MCF 10A (cell line): ENCODE measurements at regions not wholly inside any gene's neighbourhood (a gene's known extent, or its start where the extent isn't known, plus 50 kb on each side); places are given as distances from the start of the nearest gene placed in this dataset.

Experiments
- BruUV-seq: library from RNA; stranded (reverse); fragments of 400-500 nt; replicated peaks from 2 replicates; lab custom pipeline; 2021; lab: Mats Ljungman, UMichigan
- CTCF ChIA-PET: fragments of 300-600 bp; sonication (Branson Sonifier 250); formaldehyde crosslinking; extraction: SDS; loops from one replicate; lab custom pipeline; 2021; ENCODE audit warnings: antibody characterized with exemption, inconsistent platforms; lab: Yijun Ruan, JAX
- POLR2A ChIA-PET: fragments of 300-600, 350-650 bp; sonication (Branson Sonifier 250); formaldehyde crosslinking; extraction: SDS; loops from one replicate; lab custom pipeline; 2020; ENCODE audit warnings: antibody characterized with exemption, inconsistent platforms; lab: Yijun Ruan, JAX
- DNase-seq: peaks from one replicate; pipeline ENCODE4 v3.0.0-alpha.2; 2018; ENCODE audit not compliant: unreplicated experiment
- H3K27ac Mint-ChIP-seq: one replicate; pipeline ENCODE4 v1.8.0; 2022; ENCODE audit warnings: mild to moderate bottlenecking, low read depth, mixed read lengths; ENCODE audit not compliant: unreplicated experiment
- H3K27me3 Mint-ChIP-seq: one replicate; pipeline ENCODE4 v1.8.0; 2022; ENCODE audit warnings: mixed read lengths; ENCODE audit not compliant: insufficient read depth, unreplicated experiment
- H3K36me3 Mint-ChIP-seq: one replicate; pipeline ENCODE4 v1.8.0; 2022; ENCODE audit warnings: mild to moderate bottlenecking, moderate library complexity, mixed read lengths; ENCODE audit not compliant: insufficient read depth, unreplicated experiment
- H3K4me1 Mint-ChIP-seq: one replicate; pipeline ENCODE4 v1.8.0; 2022; ENCODE audit warnings: mixed read lengths; ENCODE audit not compliant: insufficient read depth, unreplicated experiment
- H3K4me3 Mint-ChIP-seq: one replicate; pipeline ENCODE4 v1.8.0; 2022; ENCODE audit warnings: mild to moderate bottlenecking, moderate library complexity, mixed read lengths; ENCODE audit not compliant: unreplicated experiment
- H3K9me3 Mint-ChIP-seq: one replicate; pipeline ENCODE4 v1.8.0; 2022; ENCODE audit warnings: mixed read lengths; ENCODE audit not compliant: unreplicated experiment
- intact Hi-C: fragments of 100-400 bp; cut with micrococcal nuclease; formaldehyde crosslinking; loops from 2 replicates; pipeline ENCODE4 v1.14.1; 2022
- TF ChIP-seq, protein P1 (sequence below): fragments of 200-600 bp; IDR thresholded peaks from one replicate; pipeline ENCODE4 v1.8.0; 2022; ENCODE audit warnings: antibody characterized with exemption, mild to moderate bottlenecking; ENCODE audit not compliant: unreplicated experiment

DNA sequence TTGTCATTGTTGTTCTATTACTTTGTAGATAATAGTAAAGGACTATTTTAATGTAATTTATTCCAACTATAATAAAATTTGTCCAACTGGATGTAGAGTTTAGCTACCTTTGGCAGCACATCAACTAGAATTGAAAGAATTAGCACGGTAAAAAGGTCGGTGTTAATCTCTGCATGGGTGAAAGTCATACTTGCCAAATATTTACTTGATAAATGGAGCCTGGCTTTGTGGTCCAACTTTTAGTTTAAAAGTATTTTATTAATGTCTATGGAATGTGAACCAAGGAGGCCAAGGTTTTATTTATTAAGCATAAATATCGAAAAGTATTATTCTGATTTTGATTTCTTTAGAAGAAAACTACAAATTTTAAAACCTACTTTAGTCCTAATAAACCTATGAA lies 1389.0 kb downstream of the PCDH9 start:
- Mint-ChIP-seq H3K27me3 (no peaks in the 10 kb centered on the region), H3K36me3 (no peaks in the 10 kb centered on the region), H3K9me3 (no peaks in the 10 kb centered on the region), H3K27ac (no peak overlapping the region), H3K4me1 (peaks cover under 1% of the 10 kb centered on the region), H3K4me3 (no peak overlapping the region)
- ChIA-PET CTCF (no interaction called here), POLR2A (no interaction called here)
- TF ChIP-seq, protein P1, sequence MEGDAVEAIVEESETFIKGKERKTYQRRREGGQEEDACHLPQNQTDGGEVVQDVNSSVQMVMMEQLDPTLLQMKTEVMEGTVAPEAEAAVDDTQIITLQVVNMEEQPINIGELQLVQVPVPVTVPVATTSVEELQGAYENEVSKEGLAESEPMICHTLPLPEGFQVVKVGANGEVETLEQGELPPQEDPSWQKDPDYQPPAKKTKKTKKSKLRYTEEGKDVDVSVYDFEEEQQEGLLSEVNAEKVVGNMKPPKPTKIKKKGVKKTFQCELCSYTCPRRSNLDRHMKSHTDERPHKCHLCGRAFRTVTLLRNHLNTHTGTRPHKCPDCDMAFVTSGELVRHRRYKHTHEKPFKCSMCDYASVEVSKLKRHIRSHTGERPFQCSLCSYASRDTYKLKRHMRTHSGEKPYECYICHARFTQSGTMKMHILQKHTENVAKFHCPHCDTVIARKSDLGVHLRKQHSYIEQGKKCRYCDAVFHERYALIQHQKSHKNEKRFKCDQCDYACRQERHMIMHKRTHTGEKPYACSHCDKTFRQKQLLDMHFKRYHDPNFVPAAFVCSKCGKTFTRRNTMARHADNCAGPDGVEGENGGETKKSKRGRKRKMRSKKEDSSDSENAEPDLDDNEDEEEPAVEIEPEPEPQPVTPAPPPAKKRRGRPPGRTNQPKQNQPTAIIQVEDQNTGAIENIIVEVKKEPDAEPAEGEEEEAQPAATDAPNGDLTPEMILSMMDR: no peak
- intact Hi-C loops: no loop called here
- BruUV-seq: no TSS peak
- DNase-seq: no peak

DNA sequence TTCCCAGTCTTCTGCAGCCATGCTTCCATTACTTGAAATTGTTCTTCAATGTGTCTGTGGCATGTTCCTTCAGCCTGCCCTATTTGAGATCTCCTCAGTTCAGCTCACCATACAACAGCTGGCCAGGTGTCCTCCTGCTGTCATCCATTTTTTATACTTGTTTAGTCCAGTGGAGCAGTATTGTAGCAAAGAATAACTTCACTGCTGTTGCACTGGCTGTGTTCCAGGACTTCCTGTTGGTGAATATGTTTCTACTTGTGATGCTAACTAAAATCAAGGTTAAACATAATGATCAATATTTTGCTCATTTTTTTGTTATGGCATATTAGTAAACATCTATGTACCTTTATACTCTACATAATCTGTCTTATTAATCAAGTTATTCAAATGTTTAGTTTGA lies 1394.1 kb downstream of the PCDH9 start:
- Mint-ChIP-seq H3K27me3 (no peaks in the 10 kb centered on the region), H3K36me3 (no peaks in the 10 kb centered on the region), H3K4me1 (peaks cover 5% of the 10 kb centered on the region), H3K27ac (no peak overlapping the region), H3K9me3 (no peaks in the 10 kb centered on the region), H3K4me3 (no peak overlapping the region)
- no peak for DNase-seq
- TF ChIP-seq, protein P1: no peak
- no TSS peak for BruUV-seq
- CTCF ChIA-PET: interaction anchor here (0.5 kb wide), 1 partner anchor 31 kb away, joined by 3 read pairs; no protein-coding TSS in a partner anchor
- intact Hi-C loops: no loop called here
- POLR2A ChIA-PET: no interaction called here

DNA sequence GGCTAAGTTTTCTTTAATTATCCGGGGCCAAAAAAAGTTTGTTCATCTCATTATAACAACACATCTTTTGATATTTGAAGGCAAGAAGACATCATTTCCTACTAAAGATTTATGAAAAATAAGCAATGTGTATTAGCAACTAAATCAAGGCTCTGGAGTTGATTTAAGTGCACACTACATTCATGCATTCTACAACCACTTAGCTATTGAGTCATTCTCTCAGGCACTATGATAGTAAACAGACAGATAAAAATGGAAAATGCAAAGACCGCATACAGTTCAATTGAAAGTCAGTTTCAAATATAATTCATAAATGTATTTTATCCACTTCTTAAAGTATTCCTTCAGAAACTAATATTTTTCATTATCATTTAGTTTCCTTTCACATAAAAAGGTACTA lies 1395.2 kb downstream of the PCDH9 start:
- no peak overlapping the region for H3K4me3 Mint-ChIP-seq
- TF ChIP-seq, protein P1: no peak
- no peak overlapping the region for H3K27ac Mint-ChIP-seq
- intact Hi-C loops: no loop called here
- CTCF ChIA-PET: no interaction called here
- H3K27me3 Mint-ChIP-seq: no peaks in the 10 kb centered on the region
- BruUV-seq: no TSS peak
- no peaks in the 10 kb centered on the region for H3K9me3 Mint-ChIP-seq
- POLR2A ChIA-PET: interaction anchor here (0.6 kb wide), 1 partner anchor 358 kb away, joined by 3 read pairs; no protein-coding TSS in a partner anchor
- DNase-seq: no peak
- peaks cover 5% of the 10 kb centered on the region for H3K4me1 Mint-ChIP-seq
- H3K36me3 Mint-ChIP-seq: no peaks in the 10 kb centered on the region

DNA sequence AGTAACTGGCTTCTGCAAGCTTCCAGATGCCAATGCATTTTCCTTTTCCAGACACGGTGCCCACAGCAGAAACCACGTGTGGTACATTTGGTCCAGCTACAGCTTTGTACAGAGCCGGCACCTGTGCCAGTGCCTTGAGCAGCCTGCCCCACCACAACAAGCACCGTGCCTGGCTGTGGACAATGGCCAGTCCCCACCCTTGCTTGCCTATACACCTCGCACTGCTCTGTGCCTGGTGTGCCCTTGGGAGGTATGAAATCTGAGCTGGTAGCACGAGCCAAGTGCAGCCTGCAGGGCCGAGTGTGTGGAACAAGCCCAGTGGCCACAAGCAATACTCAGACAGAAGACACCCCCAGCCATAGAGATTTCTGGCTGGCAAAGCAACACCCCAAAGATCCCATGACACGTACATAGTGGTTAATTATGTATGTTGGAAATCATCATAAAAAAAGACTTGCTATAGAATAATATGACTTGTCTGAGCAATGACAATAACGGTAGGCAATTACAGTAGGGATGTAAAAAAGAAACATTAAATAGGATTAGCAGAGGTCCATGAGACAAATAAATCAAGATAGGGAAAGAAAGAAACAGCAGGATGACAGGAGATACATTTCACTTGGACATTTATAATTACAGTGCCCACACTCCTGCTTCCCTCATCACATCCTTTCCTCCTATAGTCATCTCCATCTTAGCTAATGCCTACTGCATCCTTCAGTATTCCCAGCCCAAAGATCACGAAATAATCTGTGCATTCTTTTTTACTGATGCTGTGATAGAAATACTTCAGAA lies 1399.5 kb downstream of the PCDH9 start:
- Mint-ChIP-seq H3K4me1 (peaks cover 9% of the 10 kb centered on the region), H3K36me3 (no peaks in the 10 kb centered on the region), H3K9me3 (no peaks in the 10 kb centered on the region), H3K4me3 (no peak overlapping the region), H3K27me3 (no peaks in the 10 kb centered on the region), H3K27ac (no peak overlapping the region)
- TF ChIP-seq, protein P1: no peak
- no peak for DNase-seq
- intact Hi-C loops: no loop called here
- no TSS peak for BruUV-seq
- CTCF ChIA-PET: interaction anchor here (0.5 to 0.6 kb wide), 2 partner anchors 28 to 209 kb away, joined by 3 read pairs; no protein-coding TSS in a partner anchor
- POLR2A ChIA-PET: no interaction called here
